GM18508 (cell line): ENCODE measurements at regions not wholly inside any gene's neighbourhood (a gene's known extent, or its start where the extent isn't known, plus 50 kb on each side); places are given as distances from the start of the nearest gene placed in this dataset.

ENCODE experiments used
- ATAC-seq: cut with Tn5 transposase; IDR thresholded peaks from one replicate; pipeline ENCODE4 v1.9.1; 2021; ENCODE audit warnings: moderate number of reproducible peaks; ENCODE audit not compliant: insufficient read depth, unreplicated experiment

DNA sequence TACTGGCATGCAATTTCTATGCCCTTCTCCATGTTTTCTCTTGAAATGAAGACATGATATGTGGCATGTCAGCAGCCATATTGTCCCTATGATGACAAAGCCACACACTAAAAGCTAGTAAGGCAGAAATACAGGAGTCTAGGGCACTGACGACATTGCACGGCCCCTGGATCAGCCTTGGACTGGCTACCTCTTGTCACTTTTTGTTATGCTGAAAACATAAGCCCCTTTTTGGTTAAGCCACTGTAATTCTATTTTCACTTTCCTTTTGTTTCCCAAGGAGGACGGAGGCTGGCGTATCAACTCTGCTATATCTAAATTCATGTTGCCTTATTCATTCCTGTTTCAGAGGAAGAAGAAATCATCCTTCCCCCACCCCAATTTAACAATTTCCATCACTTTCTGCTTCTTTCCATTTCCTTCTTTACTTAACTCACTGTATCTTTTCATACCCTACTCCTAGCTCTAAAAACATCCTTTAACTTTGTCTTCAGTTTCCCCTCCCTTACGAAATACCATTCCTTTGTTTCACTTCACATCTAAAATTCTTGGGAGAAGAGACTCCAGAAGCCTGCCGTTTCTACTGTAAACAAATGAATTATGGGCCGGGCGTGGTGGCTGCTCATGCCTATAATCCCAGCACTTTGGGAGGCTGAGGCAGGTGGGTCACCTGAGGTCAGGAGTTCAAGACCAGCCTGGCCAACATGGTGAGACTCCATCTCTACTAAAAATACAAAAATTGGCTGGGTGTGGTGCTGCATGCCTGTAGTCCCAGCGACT lies 364.1 kb downstream of the PCNX1 start:
- ATAC-seq = no peak

DNA sequence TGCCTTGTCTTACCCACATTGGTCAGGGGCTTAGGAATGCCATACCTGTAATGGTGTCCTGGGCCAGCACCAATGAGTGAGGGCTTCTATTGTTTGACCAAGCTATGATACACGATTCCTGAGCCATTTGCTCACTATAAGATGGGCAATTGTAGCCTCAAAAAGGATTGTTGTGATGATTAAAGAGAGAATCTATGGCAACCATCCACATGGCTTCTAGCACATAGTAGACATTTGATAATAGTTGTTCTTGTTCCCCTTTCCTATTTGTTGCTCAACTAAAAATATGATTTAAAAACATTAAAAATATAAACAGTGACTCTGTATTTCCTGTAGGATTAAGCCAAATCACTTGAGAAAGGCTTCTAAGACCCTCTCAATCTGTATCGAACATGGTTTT lies 366.1 kb downstream of the PCNX1 start:
- ATAC-seq = no peak

DNA sequence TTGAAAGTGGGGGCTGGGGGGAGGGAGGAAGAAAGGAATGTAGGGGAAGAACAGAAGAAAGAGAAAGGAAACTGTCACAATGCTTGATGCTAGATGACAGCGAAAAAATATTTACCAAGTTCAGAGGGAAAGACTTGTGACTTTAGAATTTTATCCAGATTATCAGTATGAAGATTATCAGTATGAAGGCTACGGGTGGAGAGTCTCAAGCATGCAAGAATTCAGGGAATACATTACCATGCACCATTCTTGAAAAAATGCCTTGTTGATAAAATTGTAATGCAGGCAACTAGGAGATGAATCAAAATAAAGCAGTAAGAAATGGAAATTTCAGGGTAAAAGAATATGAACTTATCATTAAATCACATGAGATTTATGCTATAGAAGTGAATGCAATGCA lies 376.8 kb downstream of the PCNX1 start:
- ATAC-seq = no peak

DNA sequence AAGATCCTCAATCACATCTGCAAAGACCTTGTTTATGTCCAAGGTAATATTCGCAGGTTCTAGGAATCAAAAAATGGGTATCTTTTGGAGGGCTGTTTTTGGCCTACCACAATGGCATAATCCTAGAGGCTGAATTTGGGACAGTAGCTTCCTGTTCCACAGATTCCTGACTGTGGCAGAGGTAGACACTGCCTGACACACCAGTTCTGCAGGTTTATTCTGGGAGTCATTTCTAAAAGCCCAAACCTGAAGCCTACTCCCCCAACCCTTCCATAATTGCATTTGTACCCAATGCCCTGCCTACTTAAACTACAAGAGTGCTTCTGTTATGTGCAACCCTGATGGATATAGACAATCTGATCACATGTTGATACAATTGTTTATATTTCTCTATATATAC lies 378.9 kb downstream of the PCNX1 start:
- ATAC-seq = no peak

DNA sequence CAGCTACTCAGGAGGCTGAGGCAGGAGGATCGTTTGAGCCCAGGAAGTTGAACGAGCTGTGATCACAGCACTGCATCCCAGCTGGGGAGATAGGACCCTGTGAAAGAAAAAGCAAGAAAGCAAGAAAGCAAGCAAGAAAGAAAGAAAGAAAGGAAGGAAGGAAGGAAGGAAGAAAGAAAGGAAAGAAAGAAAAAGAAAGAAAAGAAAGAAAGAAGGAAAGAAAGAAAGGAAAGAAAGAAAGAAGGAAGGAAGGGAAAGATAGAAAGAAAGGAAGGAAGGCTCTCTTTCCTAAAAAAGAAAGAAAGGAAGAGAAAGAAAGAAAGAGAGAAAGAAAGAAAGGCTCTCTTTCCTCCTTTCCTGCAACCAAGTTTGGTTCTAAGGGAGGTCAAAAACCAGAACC lies 380.3 kb downstream of the PCNX1 start:
- ATAC-seq = no peak

DNA sequence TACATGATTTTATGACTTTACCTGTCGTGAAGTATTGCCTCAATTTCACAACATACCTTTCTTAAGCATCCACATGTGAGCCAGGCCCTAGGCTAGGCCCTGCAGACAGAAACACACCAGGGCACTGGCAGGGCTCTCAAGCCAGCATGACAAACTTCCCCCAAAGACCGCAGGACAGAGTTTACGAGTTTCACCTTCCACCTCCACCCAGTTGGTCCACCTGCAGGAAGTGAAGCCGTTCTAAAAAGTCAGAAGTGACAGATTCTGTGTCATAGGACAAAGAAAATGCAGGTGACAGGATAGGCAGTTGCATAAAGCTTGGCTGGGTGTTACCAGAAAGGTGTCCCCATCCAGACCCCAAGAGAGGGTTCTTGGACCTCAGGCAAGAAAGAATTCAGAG lies 382.3 kb downstream of the PCNX1 start:
- ATAC-seq = peak; percentile 68

DNA sequence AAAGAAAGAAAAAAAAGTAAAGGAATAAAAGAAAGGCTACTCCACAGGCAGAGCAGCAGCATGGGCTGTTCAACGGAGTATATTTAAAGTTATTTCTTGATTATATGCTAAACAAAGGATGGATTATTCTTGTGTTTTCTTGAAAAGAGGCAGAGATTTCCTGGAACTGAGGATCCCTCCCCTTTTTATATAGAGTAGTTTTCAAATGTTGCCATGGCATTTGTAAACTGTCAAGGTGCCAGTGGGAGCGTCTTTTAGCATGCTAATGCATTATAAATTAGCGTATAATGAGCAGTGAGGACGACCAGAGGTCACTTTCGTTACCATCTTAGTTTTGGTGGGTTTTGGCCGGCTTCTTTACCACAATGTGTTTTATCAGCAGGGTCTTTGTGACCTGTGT lies 383.0 kb downstream of the PCNX1 start:
- ATAC-seq = no peak

DNA sequence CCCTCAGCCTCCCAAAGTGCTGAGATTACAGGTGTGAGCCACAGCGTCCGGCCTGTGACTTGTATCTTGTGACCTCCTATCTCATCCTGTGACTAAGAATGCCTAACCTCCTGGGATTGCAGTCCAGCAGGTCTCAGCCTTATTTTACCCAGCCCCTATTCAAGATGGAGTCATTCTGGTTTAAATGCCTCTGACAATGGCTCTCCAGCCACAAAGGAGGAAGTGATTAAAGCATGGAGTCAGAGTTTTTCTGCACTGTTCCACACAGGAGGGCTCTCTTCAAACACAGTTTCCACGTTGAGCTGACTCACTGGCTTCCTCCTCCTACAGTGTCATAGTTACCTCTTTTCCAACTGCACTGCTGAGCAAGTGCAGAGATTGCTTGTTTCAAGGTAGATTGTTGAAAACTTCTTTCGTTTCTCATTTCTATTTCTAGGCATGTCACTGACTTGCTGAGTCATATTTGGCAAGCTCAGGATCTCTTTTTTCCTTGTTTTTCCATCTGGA lies 383.8 kb downstream of the PCNX1 start:
- ATAC-seq = no peak

DNA sequence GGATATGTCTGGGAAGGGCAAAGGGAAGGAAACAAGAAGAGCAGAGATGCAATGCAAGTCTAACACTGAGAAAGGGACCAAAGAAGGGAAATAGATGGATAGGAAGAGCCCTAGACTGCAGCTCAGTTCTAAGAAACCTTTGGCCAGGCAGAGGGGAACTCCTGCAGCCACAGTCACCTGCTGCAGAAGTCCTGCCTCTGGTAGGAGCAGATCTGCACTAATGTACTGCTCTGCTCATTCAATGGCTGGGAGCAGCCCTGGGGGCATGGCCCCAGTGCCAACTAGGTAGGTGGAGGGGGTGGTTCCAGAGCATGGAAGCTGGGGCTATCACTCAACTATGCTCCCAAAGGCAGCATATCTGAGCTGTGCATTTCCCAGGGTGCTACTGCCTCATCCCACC lies 388.9 kb downstream of the PCNX1 start:
- ATAC-seq = no peak

DNA sequence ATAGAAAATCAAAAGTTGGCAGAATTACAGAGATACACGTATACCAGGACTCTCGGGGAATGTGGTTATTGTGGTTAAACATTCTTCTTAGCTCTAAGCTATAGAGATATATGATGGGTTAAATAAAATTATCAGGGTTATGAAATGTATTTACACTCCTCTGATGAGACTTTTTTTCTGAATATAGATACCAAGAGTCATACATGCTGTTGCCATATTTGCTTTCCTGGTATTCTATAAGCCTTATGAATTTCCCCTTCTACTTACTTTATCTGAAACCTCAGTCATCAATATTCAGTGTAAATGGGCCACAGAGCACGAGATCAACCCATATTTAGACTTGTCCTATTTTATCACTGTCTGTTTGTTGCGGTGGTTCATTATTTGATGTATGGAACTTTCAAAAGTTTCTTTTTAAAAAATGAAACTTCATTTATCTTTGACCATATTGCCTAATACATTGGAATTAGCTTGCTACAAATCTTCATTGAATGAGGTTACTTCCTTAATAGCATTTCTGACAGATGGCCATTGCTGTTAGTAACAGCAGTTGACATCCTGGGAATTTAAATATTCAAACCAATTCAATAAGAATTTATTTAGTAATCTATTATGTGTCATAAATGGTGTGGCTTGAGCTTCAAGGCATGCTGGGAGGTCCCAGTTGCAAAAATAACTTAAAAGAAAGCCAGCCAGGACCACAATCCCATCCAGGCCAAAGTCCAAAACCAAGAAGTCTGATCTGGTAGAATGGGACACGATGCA lies 393.5 kb downstream of the PCNX1 start:
- ATAC-seq = no peak

DNA sequence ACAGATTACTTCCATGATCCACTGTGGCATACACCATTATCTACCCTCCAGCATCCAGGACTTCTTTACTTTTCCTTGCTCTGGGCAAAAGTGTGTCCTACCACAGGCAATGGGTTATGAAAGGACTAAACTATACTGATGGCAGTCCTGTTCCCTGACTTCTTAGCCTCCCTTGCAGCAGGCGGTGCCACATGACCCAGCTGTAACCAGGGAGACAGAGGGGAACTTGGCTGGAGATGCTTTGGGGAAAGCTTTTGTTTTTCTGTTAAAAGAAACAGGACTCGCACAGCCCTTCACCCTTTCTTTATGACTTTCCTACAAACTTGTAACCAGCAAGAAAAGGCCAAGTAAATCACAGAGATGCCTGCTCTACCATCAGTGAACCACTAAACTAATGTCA lies 394.4 kb downstream of the PCNX1 start:
- no peak for ATAC-seq

DNA sequence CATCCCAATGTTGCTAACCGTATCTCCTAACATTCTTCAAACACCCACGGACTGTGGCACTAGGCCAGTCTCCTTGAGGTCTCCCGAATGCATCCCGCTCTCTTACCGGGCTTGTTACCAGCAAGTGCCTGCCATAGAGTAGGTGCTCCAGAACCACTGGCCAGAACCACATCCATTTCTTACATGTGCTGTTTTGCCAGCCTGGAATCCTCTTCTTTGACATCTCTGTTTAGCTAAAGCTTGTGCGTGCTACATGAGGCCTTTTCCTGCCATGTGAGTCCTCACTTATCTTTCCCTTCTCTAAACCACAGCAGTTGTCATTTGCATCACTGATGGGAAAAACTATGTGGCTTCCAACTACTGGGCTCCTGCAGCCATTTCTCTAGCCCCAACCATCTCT lies 397.4 kb downstream of the PCNX1 start:
- no peak for ATAC-seq

DNA sequence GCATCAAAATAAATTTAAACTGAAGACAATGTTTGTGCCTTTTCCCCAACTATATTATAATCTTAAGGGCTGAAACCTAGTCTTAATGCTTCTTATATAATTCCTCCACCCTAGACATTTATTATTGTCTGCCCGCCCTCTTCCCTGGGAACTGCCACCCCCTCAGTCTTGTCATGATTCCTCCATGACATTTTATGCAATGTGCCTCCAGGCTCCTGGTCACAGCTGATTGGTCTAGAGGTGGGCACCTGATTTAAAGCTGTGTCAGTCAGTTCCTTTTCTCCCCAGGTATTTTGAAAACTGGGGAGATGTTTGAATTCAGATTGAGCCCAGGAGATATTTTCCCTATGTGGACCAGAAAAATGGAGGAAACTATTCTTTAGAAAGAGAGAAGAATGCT lies 401.4 kb downstream of the PCNX1 start:
- ATAC-seq = no peak

DNA sequence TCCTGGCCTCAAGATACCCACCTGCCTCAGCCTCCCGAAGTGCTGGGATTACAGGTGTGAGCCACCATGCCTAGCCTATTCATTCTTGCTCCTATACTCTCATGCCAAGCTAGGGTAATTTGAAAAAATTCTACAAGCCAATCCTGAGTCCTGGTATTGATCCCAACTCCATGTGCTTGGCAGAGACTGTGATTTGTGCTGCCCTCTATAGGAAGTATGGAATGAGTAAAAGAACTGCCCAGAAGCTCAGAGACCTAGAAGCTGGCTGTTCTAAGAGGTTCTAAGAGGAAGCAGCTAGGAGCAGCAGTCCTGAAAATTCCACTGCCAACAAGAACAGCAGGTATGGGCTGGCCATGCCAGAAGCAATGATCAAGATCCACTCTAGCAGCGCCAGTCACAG lies 402.5 kb downstream of the PCNX1 start:
- no peak for ATAC-seq

DNA sequence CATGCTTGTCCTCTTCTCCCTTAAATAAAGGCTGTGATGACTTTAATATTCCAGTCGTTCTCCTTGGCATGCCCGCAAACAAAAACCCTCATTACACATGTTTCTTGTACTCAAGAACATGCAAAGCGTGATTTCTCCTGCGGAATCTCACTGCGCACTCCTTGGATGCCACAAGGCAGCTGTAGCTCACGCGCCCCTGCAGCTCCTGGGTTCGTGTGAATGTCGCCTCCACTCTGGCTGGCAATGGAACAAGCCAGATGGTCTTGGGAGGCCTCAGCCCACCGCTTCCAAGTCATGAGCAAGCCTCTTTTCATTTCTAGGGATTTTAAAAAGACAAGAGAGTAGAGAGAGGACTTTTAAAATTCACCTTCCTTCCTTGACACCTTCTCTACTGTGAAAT lies 403.8 kb downstream of the PCNX1 start:
- ATAC-seq = no peak

DNA sequence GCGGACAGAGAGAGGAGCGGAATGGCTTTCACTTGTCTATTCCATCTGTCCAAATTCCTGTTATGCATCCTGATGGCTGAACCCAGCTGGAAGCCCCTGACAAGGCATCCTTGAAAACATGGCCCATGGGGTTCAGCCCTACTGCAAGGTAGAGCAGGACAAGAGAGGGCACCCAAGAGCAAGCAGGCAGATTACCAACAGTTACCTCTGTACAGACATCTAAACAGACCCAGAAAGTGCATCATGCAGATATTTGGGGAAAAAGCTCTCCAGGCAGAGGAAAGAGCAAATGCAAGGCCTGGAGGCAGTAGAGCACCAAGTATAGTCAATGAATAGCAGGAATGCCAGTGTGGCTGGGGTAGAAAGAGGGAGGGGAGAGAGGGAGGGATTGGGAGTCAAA lies 407.5 kb downstream of the PCNX1 start:
- ATAC-seq = no peak

DNA sequence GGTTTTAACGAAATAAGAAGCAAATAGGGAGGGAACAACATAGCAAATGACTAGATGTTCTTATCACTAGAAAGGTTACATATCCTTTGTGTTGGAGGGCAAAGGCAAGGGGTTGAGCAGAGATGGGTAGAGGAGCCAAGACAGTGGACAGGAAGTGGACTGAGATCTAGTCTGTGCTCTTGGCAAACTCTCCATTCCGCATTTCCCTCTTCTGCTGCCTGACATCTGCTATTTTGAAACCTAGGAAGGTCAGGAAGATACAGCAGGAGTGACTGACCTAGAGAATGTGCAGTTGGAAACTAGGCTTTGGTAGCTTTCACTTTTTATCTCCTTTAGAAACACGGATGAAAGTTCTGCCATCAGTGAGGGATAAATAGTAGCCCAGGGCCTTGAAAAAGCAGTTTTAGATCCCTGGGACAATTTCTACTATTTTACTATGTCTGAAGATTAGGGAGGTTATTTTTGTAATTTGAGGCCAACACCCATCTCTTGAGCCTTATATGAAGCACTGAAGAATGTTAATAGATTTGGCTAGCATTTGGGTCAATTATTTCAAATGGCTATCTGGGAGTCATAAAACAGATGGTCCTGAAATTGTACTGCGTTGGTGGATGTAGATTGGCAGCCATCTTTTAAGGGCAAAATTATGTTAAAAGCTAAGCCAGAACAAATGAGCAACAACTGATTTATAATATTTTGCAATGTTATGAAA lies 410.3 kb downstream of the PCNX1 start:
- ATAC-seq = no peak

DNA sequence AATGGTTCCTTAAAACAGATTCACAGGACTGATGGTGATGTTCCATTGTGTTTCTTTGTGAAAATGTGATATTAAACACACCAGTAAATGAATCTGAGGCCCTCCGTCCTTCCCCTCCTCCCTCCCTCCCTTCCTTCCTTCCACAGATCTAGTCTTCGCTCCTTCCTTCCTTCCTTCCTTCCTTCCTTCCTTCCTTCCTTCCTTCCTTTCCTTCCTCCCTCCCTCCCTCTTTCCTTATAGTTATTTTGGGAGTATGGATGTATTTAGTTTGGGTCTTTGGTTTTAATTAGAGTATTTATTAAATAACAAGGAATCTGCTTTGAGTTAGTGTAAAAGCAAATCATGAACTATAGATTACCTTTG lies 410.8 kb downstream of the PCNX1 start:
- no peak for ATAC-seq

DNA sequence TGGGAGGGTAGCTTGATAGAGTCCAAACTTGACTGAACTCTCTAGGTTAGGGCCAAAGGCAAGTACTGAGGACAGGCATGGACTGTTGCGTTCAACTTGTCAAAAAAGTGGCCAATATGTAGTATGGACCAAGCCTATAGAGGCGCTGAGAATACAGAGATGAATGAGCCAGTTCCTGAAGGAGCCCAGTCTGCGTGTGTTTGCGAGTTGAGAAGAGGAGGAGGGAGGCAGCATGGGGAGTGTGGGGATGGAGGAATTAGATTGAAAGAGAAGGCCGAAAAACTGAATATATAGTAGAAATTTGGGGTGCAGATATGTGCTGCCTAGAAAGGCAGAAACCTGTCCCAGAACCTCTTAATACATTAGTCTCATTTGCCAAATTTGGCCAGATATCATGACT lies 412.4 kb downstream of the PCNX1 start:
- ATAC-seq = no peak

DNA sequence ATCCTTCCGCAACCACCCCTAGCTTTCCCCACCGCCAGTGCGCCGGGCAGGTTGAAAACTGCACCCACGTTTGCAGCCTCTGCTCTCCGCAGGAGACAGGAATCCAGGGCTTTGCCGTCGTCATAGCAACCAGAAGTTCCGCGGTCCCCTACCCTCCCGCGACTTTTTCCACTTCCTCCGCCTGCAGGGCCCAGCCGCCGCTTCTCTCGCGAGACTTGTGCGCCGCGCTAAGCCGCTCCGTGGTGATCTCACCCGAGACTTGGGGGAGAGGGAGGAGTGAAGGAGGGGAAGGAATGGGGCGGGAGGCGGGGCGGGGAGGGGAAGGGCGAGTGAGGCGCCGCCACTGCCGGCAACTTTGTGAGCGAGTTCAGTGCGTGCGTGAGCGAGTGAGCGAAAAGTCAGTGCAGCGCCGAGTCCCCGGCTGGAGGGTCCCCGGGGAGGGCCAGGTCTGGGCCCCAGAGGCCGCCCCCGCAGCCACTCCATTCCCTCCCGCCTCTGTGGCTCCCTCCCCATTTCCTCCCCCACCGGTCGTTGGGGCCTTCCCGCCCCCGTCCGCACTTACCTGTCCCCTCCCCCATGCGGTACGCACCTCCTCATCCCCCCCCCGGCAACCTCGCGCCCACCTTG lies 413.0 kb downstream of the PCNX1 start, which contains the start of gene SIPA1L1:
Gene SIPA1L1 (plus strand): TSS at position 370 of the 627 bp plus-strand sequence.
- peak; percentile 46 for ATAC-seq
